GM12892 (cell line): ENCODE measurements at regions not wholly inside any gene's neighbourhood (a gene's known extent, or its start where the extent isn't known, plus 50 kb on each side); places are given as distances from the start of the nearest gene placed in this dataset.

Source experiments
- POLR2A ChIP-seq: IDR thresholded peaks from 2 replicates; pipeline ENCODE4 v1.6.1; 2011; ENCODE audit warnings: low read depth, low read length, control low read depth
- POLR2AphosphoS5 ChIP-seq: IDR thresholded peaks from 2 replicates; pipeline ENCODE4 v1.6.1; 2011; ENCODE audit warnings: low read depth, low read length, control low read depth

DNA sequence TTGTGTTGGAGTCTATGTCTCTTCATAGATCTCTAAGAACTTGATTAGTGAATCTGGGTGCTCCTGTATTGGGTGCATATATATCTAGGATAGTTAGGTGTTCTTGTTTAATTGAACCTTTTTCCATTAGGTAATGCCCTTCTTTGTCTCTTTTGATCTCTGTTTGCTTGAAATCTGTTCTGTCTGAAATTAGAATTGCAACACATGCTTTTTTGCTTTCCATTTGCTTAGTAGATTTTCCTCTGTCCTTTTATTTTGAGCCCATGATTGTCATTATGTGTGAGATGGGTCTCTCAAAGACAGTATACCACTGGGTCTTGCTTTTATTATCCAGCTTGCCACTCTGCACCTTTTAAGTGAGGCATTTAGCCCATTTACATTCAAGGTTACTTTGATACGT lies 79.1 kb upstream of the APOOL start:
- TF ChIP-seq POLR2A (no peak), POLR2AphosphoS5 (no peak)
